GM18520 (cell line): ENCODE measurements at regions not wholly inside any gene's neighbourhood (a gene's known extent, or its start where the extent isn't known, plus 50 kb on each side); places are given as distances from the start of the nearest gene placed in this dataset.
A peak's percentile ranks its signal among the peaks of the same experiment; 100 is the strongest.

Experiments
- ATAC-seq: cut with Tn5 transposase; IDR thresholded peaks from one replicate; pipeline ENCODE4 v1.9.1; 2021; ENCODE audit not compliant: unreplicated experiment

GRCh38 chr1:221449801-221450470, 292.0 kb downstream of the DUSP10 start:
- peak; percentile 52 for ATAC-seq

GRCh38 chr1:221451741-221452140, 290.1 kb downstream of the DUSP10 start:
- no peak for ATAC-seq

GRCh38 chr1:221454096-221454495, 287.8 kb downstream of the DUSP10 start:
- no peak for ATAC-seq

- no peak for ATAC-seq
Observed at GRCh38 chr1:221456918-221457317, 285.0 kb downstream of the DUSP10 start.

- no peak for ATAC-seq
Observed at GRCh38 chr1:221457685-221458446, 284.0 kb downstream of the DUSP10 start.

- no peak for ATAC-seq
Observed at GRCh38 chr1:221458447-221459156, 283.3 kb downstream of the DUSP10 start.

GRCh38 chr1:221459558-221459957, 282.3 kb downstream of the DUSP10 start:
- no peak for ATAC-seq

- ATAC-seq = no peak
Observed at GRCh38 chr1:221462345-221462744, 279.5 kb downstream of the DUSP10 start.

GRCh38 chr1:221468546-221468945, 273.3 kb downstream of the DUSP10 start:
- no peak for ATAC-seq

- no peak for ATAC-seq
Observed at GRCh38 chr1:221469476-221469875, 272.4 kb downstream of the DUSP10 start.

GRCh38 chr1:221470000-221470698, 271.7 kb downstream of the DUSP10 start:
- no peak for ATAC-seq

GRCh38 chr1:221473411-221473810, 268.5 kb downstream of the DUSP10 start:
- ATAC-seq = no peak

GRCh38 chr1:221477252-221477651, 264.6 kb downstream of the DUSP10 start:
- ATAC-seq = no peak

GRCh38 chr1:221478050-221478949, 263.6 kb downstream of the DUSP10 start:
- ATAC-seq = no peak

GRCh38 chr1:221487781-221488524, 253.9 kb downstream of the DUSP10 start:
- ATAC-seq = no peak

GRCh38 chr1:221488550-221488949, 253.3 kb downstream of the DUSP10 start:
- ATAC-seq = no peak

- ATAC-seq = no peak
Observed at GRCh38 chr1:221494670-221495069, 247.2 kb downstream of the DUSP10 start.

- no peak for ATAC-seq
Observed at GRCh38 chr1:221497046-221497445, 244.8 kb downstream of the DUSP10 start.

- no peak for ATAC-seq
Observed at GRCh38 chr1:221503268-221503667, 238.6 kb downstream of the DUSP10 start.
